Tibial nerve (tissue), 4 donors: ENCODE measurements at regions not wholly inside any gene's neighbourhood (a gene's known extent, or its start where the extent isn't known, plus 50 kb on each side); places are given as distances from the start of the nearest gene placed in this dataset.

Experiments used
- DNase-seq, 2 donors: peaks; one replicate each; pipeline ENCODE4 v3.0.0-alpha.2; 2019; ENCODE audit warnings: low spot score in 2 of 2
- H3K27ac ChIP-seq, 4 donors: fragments of 200-600 bp; sonication (generic) in 3 of 4; one replicate each; pipeline ENCODE4 v1.5.1; 2017 to 2019; ENCODE audit warnings: mild to moderate bottlenecking in 1 of 4
- H3K27me3 ChIP-seq, 2 donors: fragments of 200-600 bp; sonication (generic) in 1 of 2; one replicate each; pipeline versions ENCODE4 v1.5.1 to v1.6.0; 2017 to 2019
- H3K36me3 ChIP-seq, 3 donors: fragments of 200-600 bp; sonication (generic); one replicate each; pipeline ENCODE4 v1.5.1; 2018 to 2019
- H3K4me1 ChIP-seq, 4 donors: fragments of 200-600 bp; sonication (generic) in 3 of 4; one replicate each; pipeline ENCODE4 v1.5.1; 2017 to 2019
- H3K4me3 ChIP-seq, 4 donors: fragments of 200-600 bp; sonication (generic) in 3 of 4; one replicate each; pipeline ENCODE4 v1.5.1; 2017 to 2019; ENCODE audit warnings: mild to moderate bottlenecking in 1 of 4, moderate library complexity in 1 of 4
- H3K9me3 ChIP-seq, 4 donors: fragments of 200-600 bp; sonication (generic) in 3 of 4; one replicate each; pipeline ENCODE4 v1.5.1; 2017 to 2019
- CTCF ChIP-seq, 5 experiments: fragments of 200-600 bp in 3 of 5; fragments of 450-650 bp in 2 of 5; sonication (generic) in 3 of 5; IDR thresholded peaks; one replicate each; pipeline ENCODE4 v1.5.1; 2016 to 2019; ENCODE audit warnings: antibody characterized with exemption in 5 of 5, mild to moderate bottlenecking in 3 of 5, moderate library complexity in 2 of 5
- EP300 ChIP-seq, 2 donors: sonication (generic); formaldehyde crosslinking; IDR thresholded peaks; one replicate each; pipeline ENCODE4 v1.6.1; 2017; ENCODE audit warnings: antibody characterized with exemption in 2 of 2, mild to moderate bottlenecking in 1 of 2
- POLR2A ChIP-seq, 2 donors: fragments of 450-650 bp; IDR thresholded peaks; one replicate each; pipeline ENCODE4 v1.6.1; 2017; ENCODE audit warnings: antibody characterized with exemption in 2 of 2, mild to moderate bottlenecking in 2 of 2, moderate library complexity in 2 of 2
- WGBS, 2 donors: methylation state at CpG; one replicate each; pipeline ENCODE4 v1.1.5; 2018; 5-methylcytosine and 5-hydroxymethylcytosine counted together

- WGBS, 2 donors, result 76 to 78% methylated on average over 2 of the region's 2 CpGs
- no peak for DNase-seq
These were observed 128.8 kb upstream of the ARGLU1 start for GRCh38 chr13:106696719-106697118.

GRCh38 chr13:106696140-106696539 is 128.2 kb upstream of the ARGLU1 start:
- 86 to 91% methylated on average over 3 of the region's 3 CpGs for WGBS, 2 donors
- H3K27ac ChIP-seq, result no peak overlapping the region
- no peaks in the 10 kb centered on the region for H3K4me1 ChIP-seq
- no peak for DNase-seq
- no peaks in the 10 kb centered on the region for H3K36me3 ChIP-seq
- no peak overlapping the region for H3K4me3 ChIP-seq
- no peak for TF ChIP-seq EP300 (IDR thresholded peaks at IDR 0.05)
- no peak for TF ChIP-seq POLR2A (IDR thresholded peaks at IDR 0.05)
- TF ChIP-seq CTCF (IDR thresholded peaks at IDR 0.05), result no peak
- H3K27me3 ChIP-seq, result no peaks in the 10 kb centered on the region
- H3K9me3 ChIP-seq, result no peaks in the 10 kb centered on the region

More at GRCh38 chr13:106696719-106697118, 128.8 kb upstream of the ARGLU1 start:
- no peaks in the 10 kb centered on the region for H3K9me3 ChIP-seq
- H3K4me1 ChIP-seq, result no peaks in the 10 kb centered on the region
- no peaks in the 10 kb centered on the region for H3K36me3 ChIP-seq
- H3K27me3 ChIP-seq, result no peaks in the 10 kb centered on the region
- H3K27ac ChIP-seq, result no peak overlapping the region
- TF ChIP-seq CTCF (IDR thresholded peaks at IDR 0.05) (no peak), POLR2A (IDR thresholded peaks at IDR 0.05) (no peak), EP300 (IDR thresholded peaks at IDR 0.05) (no peak)
- H3K4me3 ChIP-seq, result no peak overlapping the region

- Histone ChIP-seq H3K9me3 (no peaks in the 10 kb centered on the region), H3K36me3 (no peaks in the 10 kb centered on the region), H3K27me3 (no peaks in the 10 kb centered on the region), H3K4me3 (no peak overlapping the region), H3K27ac (no peak overlapping the region), H3K4me1 (no peaks in the 10 kb centered on the region)
- DNase-seq, result no peak
- TF ChIP-seq EP300 (IDR thresholded peaks at IDR 0.05), result no peak
- TF ChIP-seq POLR2A (IDR thresholded peaks at IDR 0.05), result no peak
These were observed 127.2 kb upstream of the ARGLU1 start for GRCh38 chr13:106695139-106695538.

- WGBS, 2 donors, result 48 to 73% methylated on average over 2 of the region's 2 CpGs
- Histone ChIP-seq H3K27me3 (no peaks in the 10 kb centered on the region), H3K4me1 (no peaks in the 10 kb centered on the region)
These were observed 123.9 kb upstream of the ARGLU1 start for GRCh38 chr13:106691861-106692260.

GRCh38 chr13:106691341-106691740 is 123.4 kb upstream of the ARGLU1 start:
- 63 to 68% methylated on average over 5 of the region's 5 CpGs for WGBS, 2 donors
- Histone ChIP-seq H3K4me3 (no peak overlapping the region), H3K27me3 (no peaks in the 10 kb centered on the region), H3K9me3 (no peaks in the 10 kb centered on the region), H3K4me1 (no peaks in the 10 kb centered on the region), H3K36me3 (no peaks in the 10 kb centered on the region), H3K27ac (peak overlapping the region in 1 of 4 donors; percentile 33)
- TF ChIP-seq POLR2A (IDR thresholded peaks at IDR 0.05) (no peak), EP300 (IDR thresholded peaks at IDR 0.05) (no peak), CTCF (IDR thresholded peaks at IDR 0.05) (no peak)
- no peak for DNase-seq

More at GRCh38 chr13:106691861-106692260, 123.9 kb upstream of the ARGLU1 start:
- Histone ChIP-seq H3K4me3 (no peak overlapping the region), H3K9me3 (no peaks in the 10 kb centered on the region), H3K27ac (no peak overlapping the region), H3K36me3 (no peaks in the 10 kb centered on the region)
- DNase-seq, result no peak
- TF ChIP-seq CTCF (IDR thresholded peaks at IDR 0.05), result no peak
- TF ChIP-seq EP300 (IDR thresholded peaks at IDR 0.05), result no peak
- no peak for TF ChIP-seq POLR2A (IDR thresholded peaks at IDR 0.05)

GRCh38 chr13:106690779-106691178 is 122.8 kb upstream of the ARGLU1 start:
- Histone ChIP-seq H3K4me1 (no peaks in the 10 kb centered on the region), H3K27me3 (no peaks in the 10 kb centered on the region), H3K9me3 (no peaks in the 10 kb centered on the region), H3K4me3 (no peak overlapping the region), H3K36me3 (no peaks in the 10 kb centered on the region), H3K27ac (peak overlapping the region in 1 of 4 donors; percentile 33)
- 40 to 53% methylated on average over 6 of the region's 6 CpGs for WGBS, 2 donors
- DNase-seq, result no peak
- TF ChIP-seq POLR2A (IDR thresholded peaks at IDR 0.05) (no peak), CTCF (IDR thresholded peaks at IDR 0.05) (no peak)
